PC-3 (cell line): ENCODE measurements at regions not wholly inside any gene's neighbourhood (a gene's known extent, or its start where the extent isn't known, plus 50 kb on each side); places are given as distances from the start of the nearest gene placed in this dataset.

Experiments
- ATAC-seq: fragments of 200-7000 bp; cut with Tn5 transposase; 2 replicates; pipeline ENCODE4 v1.9.1; 2020; ENCODE audit warnings: mild to moderate bottlenecking, moderate library complexity
- BruUV-seq: library from RNA; stranded (reverse); fragments of 400-500 nt; replicated peaks from 2 replicates; lab custom pipeline; 2021; lab: Mats Ljungman, UMichigan
- CTCF ChIA-PET: fragments of 300-600 bp; sonication (Branson Sonifier 250); formaldehyde crosslinking; loops from one replicate; lab custom pipeline; 2022; ENCODE audit warnings: antibody characterized with exemption; lab: Charles Lee
- POLR2A ChIA-PET: fragments of 300-600 bp; sonication (Branson Sonifier 250); formaldehyde crosslinking; loops from one replicate; lab custom pipeline; 2022; ENCODE audit warnings: antibody characterized with exemption; ENCODE audit not compliant: unreplicated experiment; lab: Charles Lee
- DNase-seq: peaks from one replicate; pipeline ENCODE4 v3.0.0-alpha.2; 2015
- H2AFZ ChIP-seq: fragments of 300-600 bp; sonication (generic); 2 replicates; pipeline ENCODE4 v1.6.0; 2016; ENCODE audit warnings: antibody characterized with exemption, low read length
- H3F3A ChIP-seq: fragments of 300-600 bp; sonication (generic); one replicate; pipeline ENCODE4 v1.6.0; 2017; ENCODE audit warnings: antibody characterized with exemption, low read length, control low read depth, mild to moderate bottlenecking; ENCODE audit not compliant: unreplicated experiment
- H3K27ac ChIP-seq: fragments of 300-600 bp; sonication (generic); 2 replicates; pipeline ENCODE4 v1.5.1; 2016; ENCODE audit warnings: mild to moderate bottlenecking, low read length
- H3K27me3 ChIP-seq: fragments of 300-600 bp; sonication (generic); 2 replicates; pipeline ENCODE4 v1.6.1; 2016; ENCODE audit warnings: low read length, mixed read lengths
- H3K36me3 ChIP-seq: fragments of 300-600 bp; sonication (generic); 2 replicates; pipeline ENCODE4 v1.6.1; 2016; ENCODE audit warnings: low read depth, mixed run types, low read length, mixed read lengths
- H3K4me1 ChIP-seq: fragments of 300-600 bp; sonication (generic); 2 replicates; pipeline ENCODE4 v1.5.1; 2016; ENCODE audit warnings: low read length; ENCODE audit not compliant: insufficient read depth
- H3K4me2 ChIP-seq: fragments of 300-600 bp; sonication (generic); 2 replicates; pipeline ENCODE4 v1.6.0; 2016; ENCODE audit warnings: low read length
- H3K4me3 ChIP-seq: fragments of 300-600 bp; sonication (generic); 2 replicates; pipeline ENCODE4 v1.5.1; 2016; ENCODE audit warnings: mild to moderate bottlenecking, low read length, mixed read lengths
- H3K79me2 ChIP-seq: fragments of 300-600 bp; sonication (generic); 2 replicates; pipeline ENCODE4 v1.6.1; 2017; ENCODE audit warnings: low read length, mixed read lengths
- H3K9ac ChIP-seq: fragments of 300-600 bp; sonication (generic); 2 replicates; pipeline ENCODE4 v1.6.0; 2016; ENCODE audit warnings: mild to moderate bottlenecking, low read length
- H3K9me2 ChIP-seq: fragments of 300-600 bp; sonication (generic); replicated peaks from 2 replicates; pipeline ENCODE4 v1.6.1; 2016; ENCODE audit warnings: mixed run types, low read length, mixed read lengths
- H3K9me3 ChIP-seq: fragments of 300-600 bp; sonication (generic); 2 replicates; pipeline ENCODE4 v1.6.1; 2016; ENCODE audit warnings: low read length, mixed read lengths
- H4K20me1 ChIP-seq: fragments of 300-600 bp; sonication (generic); 2 replicates; pipeline ENCODE4 v1.6.1; 2016; ENCODE audit warnings: low read length, mixed read lengths
- EZH2 ChIP-seq: fragments of 300-600 bp; sonication (generic); IDR thresholded peaks from one replicate; pipeline ENCODE4 v1.6.1; 2017; ENCODE audit warnings: antibody characterized with exemption, mild to moderate bottlenecking, low read length; ENCODE audit not compliant: unreplicated experiment
- EZH2phosphoT487 ChIP-seq: fragments of 300-600 bp; sonication (generic); IDR thresholded peaks from 2 replicates; pipeline ENCODE4 v1.6.1; 2018; ENCODE audit warnings: mild to moderate bottlenecking, antibody characterized with exemption, low read length, borderline replicate concordance
- intact Hi-C: fragments of 100-400 bp; cut with micrococcal nuclease; formaldehyde crosslinking; loops from 2 replicates; pipeline ENCODE4 v1.9.0; 2023
- TF ChIP-seq, protein P1 (sequence below): fragments of 300-600 bp; sonication (generic); conservative IDR thresholded peaks from 2 replicates; pipeline ENCODE4 v1.5.1; 2017; ENCODE audit warnings: antibody characterized with exemption, low read depth, mild to moderate bottlenecking, low read length

DNA sequence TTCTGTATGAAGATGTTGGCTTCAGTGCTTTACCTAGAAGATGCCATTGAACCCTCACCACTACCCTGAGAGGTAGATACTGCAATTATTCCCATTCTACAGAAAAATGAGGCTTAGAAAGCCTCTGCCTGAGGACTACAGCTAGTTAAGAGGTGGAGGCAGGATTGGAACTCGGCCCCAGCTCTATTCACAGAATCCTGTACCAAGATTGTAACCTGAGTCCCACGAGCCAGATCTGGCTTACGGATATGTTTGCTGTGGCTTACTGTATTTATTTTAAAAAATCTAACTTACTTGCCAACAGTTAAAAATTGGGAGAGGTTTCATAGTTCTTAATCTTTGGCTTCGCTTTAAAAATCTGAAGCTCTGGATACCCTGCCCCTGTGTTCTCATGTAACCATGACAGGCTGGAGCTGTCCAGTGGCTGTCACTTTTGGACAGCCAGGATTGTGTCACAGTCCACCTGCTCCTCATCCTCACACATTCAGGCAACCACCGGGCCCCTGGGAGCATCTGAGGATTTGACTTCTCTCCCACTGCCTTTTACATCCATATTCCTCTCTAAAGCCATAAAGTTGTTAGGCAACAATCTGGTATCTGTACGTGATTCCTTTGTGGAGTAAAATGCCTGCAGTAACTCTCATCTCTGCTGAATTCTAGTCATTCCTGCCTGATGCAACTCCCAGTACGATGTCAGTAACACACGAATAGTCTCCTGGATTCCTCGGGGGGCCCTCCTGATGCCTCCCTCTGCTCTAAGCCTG is 160.8 kb upstream of the SERP2 start:
- CTCF ChIA-PET: no interaction called here
- Histone ChIP-seq H3K36me3 (no peaks in the 10 kb centered on the region), H3K4me2 (no peak overlapping the region), H3K79me2 (no peaks in the 10 kb centered on the region), H3K4me1 (peaks cover 7% of the 10 kb centered on the region), H3K27ac (no peak overlapping the region), H2AFZ (no peak overlapping the region), H3K9ac (no peak overlapping the region), H3K4me3 (no peak overlapping the region), H3K9me3 (no peaks in the 10 kb centered on the region), H4K20me1 (no peaks in the 10 kb centered on the region), H3K9me2 (no peaks in the 10 kb centered on the region), H3F3A (no peaks in the 10 kb centered on the region), H3K27me3 (no peaks in the 10 kb centered on the region)
- BruUV-seq: no TSS peak
- intact Hi-C loops: no loop called here
- no peak for DNase-seq
- TF ChIP-seq EZH2phosphoT487 (no peak), EZH2 (no peak)
- TF ChIP-seq, protein P1, sequence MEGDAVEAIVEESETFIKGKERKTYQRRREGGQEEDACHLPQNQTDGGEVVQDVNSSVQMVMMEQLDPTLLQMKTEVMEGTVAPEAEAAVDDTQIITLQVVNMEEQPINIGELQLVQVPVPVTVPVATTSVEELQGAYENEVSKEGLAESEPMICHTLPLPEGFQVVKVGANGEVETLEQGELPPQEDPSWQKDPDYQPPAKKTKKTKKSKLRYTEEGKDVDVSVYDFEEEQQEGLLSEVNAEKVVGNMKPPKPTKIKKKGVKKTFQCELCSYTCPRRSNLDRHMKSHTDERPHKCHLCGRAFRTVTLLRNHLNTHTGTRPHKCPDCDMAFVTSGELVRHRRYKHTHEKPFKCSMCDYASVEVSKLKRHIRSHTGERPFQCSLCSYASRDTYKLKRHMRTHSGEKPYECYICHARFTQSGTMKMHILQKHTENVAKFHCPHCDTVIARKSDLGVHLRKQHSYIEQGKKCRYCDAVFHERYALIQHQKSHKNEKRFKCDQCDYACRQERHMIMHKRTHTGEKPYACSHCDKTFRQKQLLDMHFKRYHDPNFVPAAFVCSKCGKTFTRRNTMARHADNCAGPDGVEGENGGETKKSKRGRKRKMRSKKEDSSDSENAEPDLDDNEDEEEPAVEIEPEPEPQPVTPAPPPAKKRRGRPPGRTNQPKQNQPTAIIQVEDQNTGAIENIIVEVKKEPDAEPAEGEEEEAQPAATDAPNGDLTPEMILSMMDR: no peak
- ATAC-seq: no peak
- POLR2A ChIA-PET: no interaction called here

DNA sequence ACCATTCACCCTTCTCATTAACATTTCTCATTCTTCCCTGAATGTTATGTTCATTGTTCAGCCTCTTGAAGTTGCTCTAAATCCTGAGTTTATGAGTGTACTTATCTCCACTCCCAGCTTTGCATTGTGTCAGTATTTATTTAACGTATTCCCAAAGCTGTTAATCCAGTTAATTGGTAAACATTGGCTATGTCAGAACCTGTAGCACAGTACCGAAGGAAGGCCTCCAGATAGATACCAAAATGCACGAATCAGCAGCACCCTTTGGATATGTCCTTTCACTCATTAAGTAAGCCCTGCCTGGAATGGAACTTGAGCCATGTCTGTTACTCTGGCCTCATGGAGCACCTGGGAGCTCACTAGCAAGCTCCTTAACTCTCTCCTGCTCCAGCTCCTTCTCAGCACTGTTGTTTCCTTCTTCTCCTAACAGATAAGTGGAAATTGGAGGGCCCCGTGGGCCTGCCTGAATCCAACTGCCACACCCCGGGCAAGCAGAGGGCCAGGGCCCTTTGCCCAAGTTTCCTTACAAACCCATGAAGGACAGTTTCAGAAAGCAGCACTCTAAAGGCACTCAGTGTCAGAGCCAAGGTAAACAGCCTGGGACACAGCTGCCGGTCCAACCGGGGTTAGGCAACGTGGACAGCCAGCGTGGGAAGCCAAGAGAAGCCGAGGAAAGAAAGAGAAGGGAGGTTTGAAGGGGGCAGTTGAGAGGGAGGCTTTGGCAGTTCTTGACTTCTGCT is 155.0 kb upstream of the SERP2 start:
- Histone ChIP-seq H3K27me3 (no peaks in the 10 kb centered on the region), H3K9me2 (no peaks in the 10 kb centered on the region), H2AFZ (peak overlapping the region; percentile 22; the same call in 1 of the 2 replicates), H3K36me3 (no peaks in the 10 kb centered on the region), H3K9me3 (no peaks in the 10 kb centered on the region), H3K9ac (peak overlapping the region; percentile 65), H3K4me2 (peak overlapping the region; percentile 50), H3K4me1 (peaks cover 42% of the 10 kb centered on the region), H3F3A (no peaks in the 10 kb centered on the region), H3K4me3 (no peak overlapping the region), H4K20me1 (no peaks in the 10 kb centered on the region), H3K79me2 (no peaks in the 10 kb centered on the region), H3K27ac (peak overlapping the region; percentile 93)
- ChIA-PET POLR2A (interaction anchor here (0.5 to 1.0 kb wide), 4 partner anchors 30 to 218 kb away, joined by 3 to 10 read pairs (median 6); no protein-coding TSS in a partner anchor), CTCF (no interaction called here)
- no TSS peak for BruUV-seq
- intact Hi-C loops: loop anchor here (2.0 kb wide), 2 partner anchors 58 to 76 kb away; no protein-coding TSS in a partner anchor
- DNase-seq: peak; percentile 67
- TF ChIP-seq, protein P1: no peak
- TF ChIP-seq EZH2 (no peak), EZH2phosphoT487 (no peak)
- ATAC-seq: peak; percentile 70
